Islet precursor cell (in vitro differentiated cells): ENCODE measurements at regions not wholly inside any gene's neighbourhood (a gene's known extent, or its start where the extent isn't known, plus 50 kb on each side); places are given as distances from the start of the nearest gene placed in this dataset.
"Not testable (repeated sequence)": the region's sequence is repeated elsewhere in the genome, so short reads cannot be mapped to it uniquely, and the experiment has no call there.

ENCODE experiments used
- DNase-seq: peaks from one replicate; pipeline ENCODE4 v3.0.0-alpha.2; 2018

DNA sequence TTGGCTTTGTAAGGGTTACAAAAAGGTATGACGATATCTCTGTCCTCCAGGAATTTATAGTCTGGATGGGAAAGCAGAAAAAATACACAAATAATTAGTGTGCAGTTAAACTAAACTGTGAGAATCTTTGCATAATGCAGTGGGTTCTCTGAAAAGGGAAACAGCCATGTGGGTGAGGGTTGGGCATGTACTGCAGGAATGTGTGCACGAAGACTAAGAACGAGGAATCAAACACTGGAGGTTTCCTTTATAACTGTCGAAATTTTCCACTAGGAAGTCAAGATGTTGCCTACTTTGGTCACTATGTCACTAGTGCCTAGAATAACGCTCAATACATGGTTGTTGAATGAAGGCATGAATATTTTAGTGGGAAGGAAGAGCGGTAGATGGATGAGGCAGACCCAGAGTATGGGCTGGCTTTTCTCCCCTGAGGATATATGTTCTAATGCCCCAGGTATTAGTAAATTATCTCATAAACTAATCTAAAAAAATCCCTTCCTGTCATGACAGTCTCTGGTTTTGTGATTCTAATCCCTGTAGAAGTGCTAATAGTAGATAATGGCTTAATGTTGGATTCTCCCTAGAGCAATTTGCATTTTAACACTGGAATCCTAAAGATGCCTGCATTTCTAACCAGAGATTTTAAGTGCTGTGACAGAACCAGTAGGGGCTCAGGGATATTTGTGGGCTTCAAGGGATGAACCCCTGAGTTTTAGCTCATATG is 227.3 kb downstream of the NMUR2 start:
- DNase-seq = no peak

DNA sequence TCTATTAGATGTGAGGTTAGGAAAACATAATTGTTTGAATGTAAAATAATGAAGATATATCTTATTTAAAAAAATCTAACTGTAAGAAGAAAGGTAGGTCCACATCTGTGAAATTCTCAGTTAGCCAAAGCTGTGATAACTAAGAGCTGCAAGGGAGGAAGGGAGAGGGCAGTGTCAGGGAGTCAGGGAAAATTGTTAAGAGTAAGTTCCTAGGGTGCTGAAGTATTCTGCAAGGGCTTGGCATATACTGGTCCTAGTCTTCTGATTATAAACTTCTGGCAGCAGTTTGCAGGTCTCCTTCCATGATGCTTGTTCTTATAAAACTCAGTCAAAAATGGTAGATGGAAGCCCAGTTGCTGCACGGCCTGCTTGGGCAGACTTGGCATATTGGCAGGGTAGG is 233.2 kb downstream of the NMUR2 start:
- DNase-seq = no peak

DNA sequence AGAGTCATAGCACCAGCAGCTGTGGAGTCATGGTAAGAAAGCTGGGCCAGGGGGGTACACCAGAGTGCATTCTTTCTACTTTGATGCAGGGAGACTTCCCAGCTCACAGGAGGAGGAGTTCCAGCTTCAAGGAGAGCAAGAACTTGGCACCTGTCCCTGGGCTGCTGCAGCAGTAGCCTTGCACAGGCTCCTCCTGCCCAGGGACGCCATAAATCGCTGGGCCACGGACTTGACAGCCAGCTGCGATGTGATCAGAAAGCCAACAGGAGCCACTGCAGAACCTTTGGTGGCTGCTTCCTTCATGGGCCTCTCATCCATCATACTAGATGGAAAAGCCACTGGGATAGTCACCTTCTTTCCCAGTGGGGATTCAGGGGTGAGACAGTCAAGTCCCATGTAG is 234.7 kb downstream of the NMUR2 start:
- DNase-seq = no peak

DNA sequence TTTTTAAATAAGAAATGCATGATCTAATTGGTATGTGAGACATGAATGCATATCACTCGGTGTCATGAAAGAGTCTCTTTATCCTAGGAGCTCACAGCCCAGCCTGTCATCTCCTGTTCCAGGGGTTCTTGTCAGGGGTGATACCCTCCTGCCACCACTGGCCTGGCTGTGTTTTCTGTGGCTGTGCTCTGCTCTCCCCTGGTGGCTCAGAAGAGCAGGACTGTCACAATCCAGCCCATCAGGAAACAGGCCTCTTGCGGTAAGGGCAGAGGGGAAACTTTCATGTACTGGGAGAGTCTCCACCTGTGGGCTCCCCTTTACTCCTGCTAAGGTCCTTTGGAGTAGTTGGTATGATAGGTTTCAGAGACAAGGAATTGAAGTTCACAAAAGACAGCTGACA is 240.2 kb upstream of the GLRA1 start:
- DNase-seq = peak; percentile 60

DNA sequence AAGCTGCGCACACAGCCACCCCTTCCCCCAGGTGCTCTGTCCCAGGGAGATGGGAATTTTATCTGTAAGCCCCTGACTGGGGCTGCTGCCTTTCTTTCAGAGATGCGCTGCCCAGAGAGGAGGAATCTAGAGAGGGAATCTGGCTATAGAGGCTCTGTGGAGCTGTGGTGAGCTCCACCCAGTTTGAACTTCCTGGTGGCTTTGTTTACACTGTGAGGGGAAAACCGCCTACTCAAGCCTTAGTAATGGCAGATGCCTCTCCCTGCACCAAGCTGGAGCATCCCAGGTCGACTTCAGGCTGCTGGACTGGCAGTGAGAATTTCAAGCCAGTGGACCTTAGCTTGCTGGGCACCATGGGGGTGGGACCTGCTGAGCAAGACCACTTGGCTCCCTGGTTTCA is 235.2 kb upstream of the GLRA1 start:
- DNase-seq = not testable (repeated sequence)

DNA sequence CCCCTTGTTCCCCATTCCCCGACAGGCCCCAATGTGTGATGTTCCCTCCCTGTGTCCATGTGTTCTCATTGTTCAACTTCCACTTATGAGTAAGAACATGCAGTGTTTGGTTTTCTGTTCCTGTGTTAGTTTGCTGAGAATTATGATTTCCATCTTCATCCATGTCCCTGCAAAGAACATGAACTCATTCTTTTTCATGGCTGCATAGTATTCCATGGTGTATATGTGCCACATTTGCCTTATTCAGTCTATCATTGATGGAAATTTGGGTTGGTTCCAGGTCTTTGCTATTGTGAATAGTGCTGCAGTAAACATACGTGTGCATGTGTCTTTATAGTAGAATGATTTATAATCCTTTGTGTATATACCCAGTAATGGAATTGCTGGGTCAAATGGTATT is 229.8 kb upstream of the GLRA1 start:
- not testable (repeated sequence) for DNase-seq

DNA sequence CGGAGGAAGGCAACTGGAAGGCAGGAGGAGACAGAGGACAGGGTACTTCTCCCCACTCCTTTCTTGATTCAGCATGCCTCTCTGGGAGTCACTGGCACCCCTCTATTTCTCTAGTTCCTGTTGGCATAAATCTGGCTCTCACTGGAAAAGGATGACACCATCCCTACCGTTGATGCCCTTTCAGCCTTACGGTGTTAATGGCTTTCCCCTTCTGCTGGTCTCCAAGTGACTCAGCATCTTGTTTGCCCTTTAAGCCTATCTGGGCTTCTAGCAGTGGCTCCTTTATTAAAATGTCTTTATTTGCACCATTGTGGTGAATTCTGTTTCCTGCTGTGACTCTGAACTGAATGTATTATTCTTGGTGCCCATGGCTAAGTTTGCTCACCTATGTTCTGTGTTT is 227.3 kb upstream of the GLRA1 start:
- no peak for DNase-seq

DNA sequence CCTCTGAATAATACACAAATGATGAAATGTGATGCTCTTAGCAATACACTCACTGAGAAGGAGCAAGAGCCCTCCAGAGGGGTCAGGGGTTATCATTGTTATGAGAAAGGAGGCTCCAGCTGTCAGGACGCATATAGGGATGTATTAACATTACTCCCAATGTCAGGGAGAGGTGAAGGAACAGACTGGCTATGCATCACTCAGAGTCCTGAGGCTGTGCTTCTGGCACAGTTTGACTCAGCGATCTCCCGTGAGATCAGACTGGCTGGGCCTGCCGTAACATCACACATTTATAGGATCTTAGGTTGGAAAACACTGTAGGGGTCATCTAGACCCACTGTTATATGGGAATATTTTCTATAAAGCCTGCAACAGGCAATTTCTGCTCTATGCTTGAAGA is 226.5 kb upstream of the GLRA1 start:
- no peak for DNase-seq

DNA sequence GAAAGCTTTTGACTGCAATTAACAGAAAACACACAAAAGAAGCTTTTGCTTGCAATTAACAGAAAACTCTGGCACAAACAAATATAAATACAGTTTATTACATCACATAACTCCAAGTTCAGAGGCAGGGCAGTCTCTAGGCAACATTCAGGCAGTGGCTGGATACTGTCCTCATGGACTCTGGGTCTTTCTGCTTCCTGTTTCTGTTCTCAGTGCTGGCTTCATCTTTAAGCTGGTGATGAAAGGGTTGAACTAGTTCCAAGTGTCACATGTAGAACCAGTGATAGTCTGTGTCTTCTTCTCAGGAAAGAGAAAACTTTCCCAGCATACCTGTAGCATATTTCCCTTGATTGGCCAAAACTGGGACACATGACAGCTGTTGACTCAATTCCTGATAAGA is 222.6 kb upstream of the GLRA1 start:
- DNase-seq = no peak

DNA sequence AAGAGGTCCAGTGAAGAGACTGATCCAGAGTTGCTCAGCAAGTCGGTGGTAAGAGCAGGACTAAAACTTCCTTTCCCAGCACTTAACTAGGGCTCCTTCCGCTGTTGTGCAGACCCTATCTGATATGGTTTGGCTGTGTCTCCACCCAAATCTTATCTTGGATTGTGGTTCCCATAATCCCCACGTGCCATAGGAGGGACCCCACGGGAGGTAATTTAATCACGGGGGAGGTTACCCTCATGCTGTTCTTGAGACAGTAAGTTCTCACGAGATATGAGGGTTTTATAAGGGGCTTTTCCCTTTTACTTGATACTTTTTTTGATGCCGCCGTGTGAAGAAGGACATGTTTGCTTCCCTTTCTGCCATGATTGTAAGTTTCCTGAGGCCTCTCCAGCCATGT is 221.9 kb upstream of the GLRA1 start:
- no peak for DNase-seq

DNA sequence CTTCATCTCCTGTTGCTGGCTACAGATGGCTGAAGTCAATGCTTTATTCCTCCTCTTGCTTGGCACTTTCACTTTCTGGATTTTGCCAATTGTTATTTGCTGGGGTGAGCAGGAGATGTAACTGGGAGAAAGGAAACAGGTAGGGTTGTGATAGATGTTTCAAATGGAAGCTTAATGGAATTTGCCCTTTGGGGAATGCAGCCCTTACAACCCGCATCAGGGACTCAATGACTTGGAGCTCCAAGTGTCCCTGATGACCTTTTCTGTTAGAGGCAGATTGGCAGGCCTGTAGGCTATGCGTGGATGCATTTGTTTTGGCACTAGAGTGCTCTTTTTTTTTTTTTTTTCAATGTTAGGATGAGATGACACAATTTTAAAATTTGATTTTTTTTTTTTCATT is 219.9 kb upstream of the GLRA1 start:
- DNase-seq = no peak

DNA sequence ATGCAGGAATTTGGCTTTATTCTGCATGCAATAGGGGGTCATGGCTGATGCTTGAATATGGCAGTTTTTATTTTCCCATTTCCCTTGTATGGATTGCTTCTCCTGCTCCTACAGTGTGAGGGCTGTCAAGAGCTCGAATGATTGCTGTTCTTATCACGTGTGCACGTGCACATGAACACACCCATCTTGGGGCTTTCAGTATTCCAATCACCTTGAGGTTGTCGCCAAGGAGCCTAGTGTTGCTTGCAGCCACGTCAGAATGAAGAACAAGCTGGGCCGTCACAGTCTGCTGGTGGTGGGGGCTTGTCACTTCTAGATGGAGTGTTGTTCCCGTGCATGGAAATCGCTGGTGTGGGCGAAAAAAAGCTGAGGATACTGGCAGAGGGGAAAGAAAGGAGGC is 219.4 kb upstream of the GLRA1 start:
- no peak for DNase-seq

DNA sequence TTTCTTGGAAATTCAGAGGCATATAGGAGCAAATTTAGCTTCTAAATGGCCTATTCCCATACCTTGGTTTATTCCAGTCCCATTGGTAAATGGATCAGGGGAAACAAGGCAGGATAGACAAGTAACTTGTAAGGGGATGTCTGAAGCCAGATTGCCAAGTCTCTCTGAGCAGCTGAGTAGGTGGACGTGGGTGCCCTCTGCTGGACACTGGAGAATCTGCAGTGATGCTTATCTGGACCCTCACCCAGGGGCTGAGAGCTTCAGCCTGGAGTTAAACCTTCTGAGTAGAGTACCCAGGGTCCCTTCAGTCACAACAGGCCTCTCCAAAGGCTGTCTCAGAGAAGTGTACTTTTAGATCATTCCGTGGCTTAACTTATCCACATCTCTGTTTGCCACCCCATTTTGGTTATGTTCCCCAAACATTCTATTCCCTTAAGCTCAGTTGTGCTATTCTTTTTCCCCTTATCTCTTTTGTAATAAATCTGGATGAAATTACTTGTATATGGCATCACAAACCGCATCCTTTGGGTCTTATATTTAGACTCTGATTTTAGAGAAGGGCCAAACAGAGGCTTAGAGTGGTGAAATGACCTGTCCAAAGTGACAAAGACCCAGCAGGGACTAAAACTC is 218.3 kb upstream of the GLRA1 start:
- DNase-seq = peak; percentile 82

DNA sequence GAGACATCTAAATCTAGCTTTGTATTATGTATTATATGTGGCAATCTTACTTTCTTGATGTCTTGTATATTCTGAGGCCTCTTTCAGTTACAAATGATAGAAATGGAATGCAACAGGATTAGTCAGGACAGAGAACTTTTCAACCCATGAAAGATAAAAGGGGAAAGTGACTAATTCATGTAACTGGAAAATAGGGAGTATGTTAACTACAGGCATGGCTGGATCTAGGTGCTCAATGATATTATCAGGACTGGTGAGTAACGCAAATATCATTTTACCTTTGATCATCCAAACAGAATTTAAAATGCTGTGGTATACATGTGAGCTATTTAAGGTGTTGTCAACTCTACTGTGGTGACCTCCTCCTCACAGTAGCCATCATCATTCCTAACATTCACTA is 215.7 kb upstream of the GLRA1 start:
- DNase-seq = no peak

DNA sequence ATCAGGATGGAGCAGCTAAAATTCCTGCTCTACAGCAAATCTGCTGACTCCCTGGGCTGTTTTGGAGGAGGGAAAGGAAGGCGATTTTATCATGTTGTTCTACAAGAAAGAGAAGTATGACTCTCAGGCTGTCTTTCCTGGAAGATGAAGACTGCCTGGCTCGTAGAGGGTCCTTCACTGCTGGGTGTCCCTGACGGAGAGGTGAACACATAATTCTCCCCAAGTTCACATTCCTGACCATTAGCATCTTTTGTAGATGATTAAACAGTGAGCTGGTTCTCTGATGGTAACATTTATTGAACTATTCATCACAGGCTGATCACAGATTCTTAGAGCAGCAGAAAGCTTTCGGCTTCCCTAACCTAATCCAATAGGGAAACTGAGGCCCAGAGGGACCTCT is 212.4 kb upstream of the GLRA1 start:
- no peak for DNase-seq

DNA sequence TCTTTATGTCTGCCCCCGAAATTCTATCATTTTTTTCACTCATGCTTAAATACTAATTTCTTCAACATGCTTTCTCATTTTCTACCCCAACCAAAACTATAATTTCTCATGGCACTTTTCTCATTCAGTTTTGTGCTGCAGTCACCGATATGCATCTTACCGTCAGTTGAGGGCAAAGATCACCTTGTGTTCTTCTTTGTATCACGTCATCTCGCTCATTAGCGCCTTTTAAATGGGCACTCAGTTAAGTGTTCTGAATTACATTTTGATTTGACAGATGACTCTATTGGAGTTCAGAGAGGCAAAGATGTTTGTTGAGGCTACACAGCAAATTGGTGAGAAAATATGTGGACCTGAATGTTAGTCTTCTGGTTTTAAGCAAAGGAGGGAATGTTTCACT is 211.7 kb upstream of the GLRA1 start:
- DNase-seq = no peak

DNA sequence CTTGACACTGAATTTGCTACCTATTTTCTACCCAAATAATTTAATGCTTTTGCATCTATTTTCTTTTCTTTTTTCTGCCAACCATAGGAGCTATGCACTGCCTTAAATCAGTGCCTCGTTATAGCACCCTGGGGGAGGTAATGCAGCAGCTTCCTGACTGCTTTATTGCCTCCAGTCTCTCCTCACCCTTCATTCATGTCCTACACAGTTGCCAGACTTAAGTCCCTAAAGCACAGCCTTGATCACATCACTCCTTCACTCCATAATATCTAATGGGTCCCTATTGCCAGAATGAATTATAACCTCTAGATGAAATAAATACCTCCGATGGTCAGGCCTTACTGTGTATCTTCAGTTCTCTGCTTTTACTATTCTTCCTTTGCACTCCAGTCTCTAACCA is 211.2 kb upstream of the GLRA1 start:
- no peak for DNase-seq

DNA sequence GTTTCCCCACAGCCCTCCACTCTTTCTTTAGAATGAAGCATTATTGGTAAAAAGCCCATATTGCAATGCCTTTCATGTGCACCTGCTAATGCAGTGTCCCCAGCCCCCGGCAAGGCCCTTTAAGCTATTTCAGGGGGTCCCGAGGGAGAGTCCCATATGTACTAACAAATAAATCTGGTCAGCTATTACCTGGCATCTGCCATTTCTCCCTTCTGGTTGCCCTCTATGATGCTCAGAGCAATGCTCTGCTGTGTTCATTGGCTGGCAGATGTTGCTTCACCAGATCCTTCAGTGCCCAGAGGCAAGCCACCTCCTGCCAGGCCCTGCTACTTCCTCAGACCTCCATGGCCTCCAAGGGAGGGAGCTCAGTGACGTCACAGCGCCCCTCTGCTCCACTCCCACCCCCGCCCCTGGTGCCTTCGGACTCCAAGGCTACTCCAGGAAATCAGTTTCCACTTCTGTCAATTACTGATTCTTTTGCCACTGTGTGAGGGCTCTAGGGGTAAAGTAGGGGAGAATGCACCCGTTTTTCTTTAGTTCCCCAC is 201.1 kb upstream of the GLRA1 start:
- no peak for DNase-seq

DNA sequence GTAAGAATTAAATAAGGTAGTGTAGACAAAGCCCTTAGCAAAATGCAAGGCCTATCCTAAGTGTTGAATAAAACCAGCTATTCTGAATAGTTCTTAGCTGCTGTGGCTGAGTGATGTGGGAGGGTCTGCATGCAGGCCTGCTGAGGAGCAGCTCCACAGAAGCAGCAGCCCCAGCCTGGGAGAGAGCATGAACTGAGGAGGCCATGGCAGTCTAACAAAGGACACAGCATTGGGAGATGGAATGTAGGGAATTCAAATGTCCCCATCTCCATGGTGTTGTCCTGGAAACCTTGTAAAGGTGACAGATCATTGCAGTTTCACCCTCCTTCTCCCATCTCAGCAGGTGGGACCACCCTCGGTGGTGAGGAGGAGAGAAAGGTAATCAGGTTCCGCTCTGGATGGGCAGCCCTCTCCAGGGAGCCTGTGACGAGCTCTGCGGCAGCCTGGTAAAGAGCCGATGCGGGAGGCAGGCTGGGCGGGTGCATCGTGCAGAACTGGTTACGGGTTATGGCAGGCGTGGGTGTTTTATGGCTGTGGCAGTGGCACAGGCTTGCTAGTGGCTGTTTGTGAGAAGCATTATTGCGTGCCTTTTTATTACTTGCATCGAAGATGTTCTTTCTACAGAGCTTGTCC is 199.9 kb upstream of the GLRA1 start:
- DNase-seq = no peak

DNA sequence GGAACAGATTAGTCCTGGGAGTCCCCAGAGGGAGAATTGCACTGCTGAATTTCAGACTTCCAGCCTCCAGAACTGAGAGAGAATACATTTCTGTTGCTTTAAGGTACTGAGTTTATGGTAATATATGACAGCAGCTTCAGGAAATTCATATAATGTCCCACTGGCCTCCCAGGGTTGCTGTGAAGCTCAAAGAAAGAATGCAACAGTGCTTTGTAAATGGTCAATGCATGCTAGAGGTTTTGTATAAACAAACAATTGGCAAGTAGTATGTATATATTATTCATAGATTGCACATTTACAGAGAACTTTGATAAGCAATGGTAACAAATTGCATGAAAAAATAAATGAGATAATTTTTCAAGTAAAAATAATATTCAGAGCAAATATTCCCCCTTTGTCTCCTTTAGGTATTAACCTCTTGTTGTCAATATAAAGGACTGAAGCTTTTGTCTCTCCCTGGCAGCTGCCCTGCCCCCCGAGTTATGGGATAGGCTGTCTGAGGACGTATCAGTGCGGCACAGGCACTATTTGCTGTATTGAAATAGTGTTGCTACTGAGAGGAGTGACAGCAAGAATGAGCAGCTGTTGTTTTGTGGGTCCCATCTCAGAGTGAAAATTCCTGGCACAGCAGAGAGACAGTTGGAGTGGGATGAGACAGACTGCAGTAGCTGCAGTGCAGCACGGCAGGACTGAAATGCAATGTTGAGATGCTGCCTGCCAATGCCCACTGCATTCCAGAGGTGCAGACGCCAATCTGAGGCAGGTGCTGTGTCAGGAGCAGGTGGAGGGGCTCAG is 194.2 kb upstream of the GLRA1 start:
- DNase-seq = no peak

DNA sequence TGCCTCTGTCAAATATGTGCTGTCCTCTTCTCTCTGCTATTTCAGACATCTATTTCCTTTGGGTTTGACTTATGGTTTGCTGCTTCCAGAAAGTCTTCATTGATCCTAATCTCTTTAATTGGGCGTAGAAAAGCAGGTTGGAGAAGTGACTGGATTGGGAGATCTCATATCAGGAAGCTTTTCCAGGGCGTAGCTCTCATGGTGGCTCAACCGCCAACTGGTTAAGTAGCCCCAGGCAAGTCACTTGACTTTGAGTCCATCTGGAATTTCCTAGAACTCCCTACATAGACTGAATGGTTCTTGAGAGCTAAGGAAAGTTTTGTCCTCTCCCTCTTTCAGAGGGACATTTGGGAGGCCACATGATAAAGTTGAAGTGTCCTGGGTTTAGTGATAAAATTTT is 192.3 kb upstream of the GLRA1 start:
- DNase-seq = no peak

DNA sequence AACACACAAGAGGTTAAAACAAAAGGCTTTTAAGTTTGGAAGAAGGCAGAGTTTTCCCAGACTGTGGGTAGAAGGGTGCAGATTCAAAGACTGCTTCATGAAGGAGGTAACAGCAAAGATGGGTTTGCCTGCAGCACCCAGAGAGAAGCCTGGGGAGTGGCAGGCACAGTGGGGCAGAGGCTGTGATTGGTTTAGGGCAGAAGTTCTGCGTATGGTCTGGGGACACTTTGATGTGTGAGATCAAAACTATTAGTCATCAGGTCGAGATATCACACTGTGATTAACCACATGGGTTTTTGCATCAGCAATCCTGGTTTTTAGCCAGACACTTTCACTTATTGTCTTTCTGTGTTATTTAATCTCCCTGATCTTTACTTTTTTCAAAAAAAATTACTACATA is 188.8 kb upstream of the GLRA1 start:
- DNase-seq = no peak

DNA sequence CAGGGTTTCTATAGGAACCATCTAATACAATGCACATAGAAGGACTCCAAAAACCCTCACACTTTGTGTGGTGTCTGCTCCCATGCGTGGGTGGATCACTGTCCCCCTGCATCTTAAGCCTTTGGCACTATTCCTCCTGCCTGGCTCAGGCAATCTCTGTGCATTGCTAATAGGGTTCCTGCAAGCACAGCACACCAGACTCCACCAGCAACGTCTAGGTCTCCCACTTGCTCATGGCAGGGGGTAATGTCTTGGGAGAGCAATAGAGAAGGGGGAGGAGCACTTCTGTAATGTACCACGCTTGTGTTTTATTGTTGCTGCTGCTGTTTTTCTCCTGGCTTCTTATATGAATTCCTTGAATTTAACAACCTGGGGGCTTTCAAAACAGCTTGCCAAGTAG is 182.6 kb upstream of the GLRA1 start:
- no peak for DNase-seq

DNA sequence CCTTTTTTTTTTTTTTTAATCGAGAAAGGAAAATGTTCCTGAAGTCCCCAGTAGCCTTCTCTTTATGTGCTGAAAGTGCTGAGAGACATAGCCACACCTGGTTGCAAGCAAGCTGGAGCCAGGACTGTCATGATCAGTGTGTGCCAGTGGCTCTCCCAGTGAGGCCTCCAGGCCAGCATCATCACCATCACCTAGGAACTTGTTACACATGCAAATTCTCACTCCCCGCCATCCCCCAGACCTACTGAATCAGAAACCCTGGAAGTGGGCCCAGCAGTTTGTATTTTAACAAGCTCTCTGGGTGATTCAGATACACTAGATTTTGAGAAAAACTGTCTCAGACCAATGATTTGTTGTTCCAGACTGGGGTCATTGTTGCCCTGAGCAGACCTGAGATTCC is 181.9 kb upstream of the GLRA1 start:
- no peak for DNase-seq
